ENCODE measurements at regions not wholly inside any gene's neighbourhood (a gene's known extent, or its start where the extent isn't known, plus 50 kb on each side); places are given as distances from the start of the nearest gene placed in this dataset.

DNA sequence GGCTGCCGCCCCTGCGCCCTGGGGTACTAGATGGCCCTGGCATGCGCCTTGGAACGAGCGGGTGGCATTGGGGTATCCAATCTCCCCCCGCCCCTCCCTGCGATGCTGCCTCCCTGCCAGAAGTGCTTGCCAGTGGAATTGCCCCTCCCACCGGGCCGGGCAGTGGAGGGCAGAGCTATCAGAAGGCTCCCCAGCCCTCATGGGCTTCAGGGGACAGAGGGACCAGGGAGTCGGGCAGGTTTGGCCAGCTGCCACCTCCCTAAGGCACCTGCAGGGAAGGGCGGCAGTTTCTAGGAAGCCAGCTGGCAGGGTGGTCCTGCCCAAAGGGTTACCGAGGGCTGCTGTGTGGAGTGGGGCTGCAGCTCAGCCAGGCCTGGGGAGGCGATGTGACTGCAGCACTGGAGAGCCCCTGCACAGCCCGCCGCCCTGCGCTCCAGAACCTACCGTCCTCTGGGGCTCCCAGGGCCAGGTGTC, 52.8 kb upstream of the EGFL7 start:
- H3K9me2 ChIP-seq (ENCODE audit: insufficient read depth, low read length) = no peaks in the 10 kb centered on the region
- H3K27ac ChIP-seq (ENCODE audit: low read depth, low read length, poor library complexity, severe bottlenecking) = no peak overlapping the region
- H3K79me2 ChIP-seq (ENCODE audit: insufficient read depth, low read depth, low read length) = no peaks in the 10 kb centered on the region
- no peaks in the 10 kb centered on the region for H3K9me3 ChIP-seq (ENCODE audit: low read length)
- TF ChIP-seq, protein P1, sequence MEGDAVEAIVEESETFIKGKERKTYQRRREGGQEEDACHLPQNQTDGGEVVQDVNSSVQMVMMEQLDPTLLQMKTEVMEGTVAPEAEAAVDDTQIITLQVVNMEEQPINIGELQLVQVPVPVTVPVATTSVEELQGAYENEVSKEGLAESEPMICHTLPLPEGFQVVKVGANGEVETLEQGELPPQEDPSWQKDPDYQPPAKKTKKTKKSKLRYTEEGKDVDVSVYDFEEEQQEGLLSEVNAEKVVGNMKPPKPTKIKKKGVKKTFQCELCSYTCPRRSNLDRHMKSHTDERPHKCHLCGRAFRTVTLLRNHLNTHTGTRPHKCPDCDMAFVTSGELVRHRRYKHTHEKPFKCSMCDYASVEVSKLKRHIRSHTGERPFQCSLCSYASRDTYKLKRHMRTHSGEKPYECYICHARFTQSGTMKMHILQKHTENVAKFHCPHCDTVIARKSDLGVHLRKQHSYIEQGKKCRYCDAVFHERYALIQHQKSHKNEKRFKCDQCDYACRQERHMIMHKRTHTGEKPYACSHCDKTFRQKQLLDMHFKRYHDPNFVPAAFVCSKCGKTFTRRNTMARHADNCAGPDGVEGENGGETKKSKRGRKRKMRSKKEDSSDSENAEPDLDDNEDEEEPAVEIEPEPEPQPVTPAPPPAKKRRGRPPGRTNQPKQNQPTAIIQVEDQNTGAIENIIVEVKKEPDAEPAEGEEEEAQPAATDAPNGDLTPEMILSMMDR (conservative IDR thresholded peaks at IDR 0.05; ENCODE audit: low read length) = no peak
- TF ChIP-seq EZH2phosphoT487 (IDR thresholded peaks at IDR 0.05; ENCODE audit: borderline replicate concordance, low read depth, low read length) = no peak
- no peak overlapping the region for H3K4me2 ChIP-seq (ENCODE audit: low read length)
- BruUV-seq (replicated peaks) = no TSS peak
- H3K4me1 ChIP-seq (ENCODE audit: insufficient read depth, low read length, poor library complexity, severe bottlenecking) = no peaks in the 10 kb centered on the region
- DNase-seq (ENCODE audit: low spot score) = no peak
- intact Hi-C loops (cut with micrococcal nuclease; ENCODE audit: unreplicated experiment) = no loop called here
- ChIA-PET POLR2A (no interaction called here), CTCF (ENCODE audit: unreplicated experiment) (no interaction called here)
- H3K4me3 ChIP-seq (ENCODE audit: low read depth, low read length, poor library complexity, severe bottlenecking) = no peak overlapping the region
- no peaks in the 10 kb centered on the region for H4K20me1 ChIP-seq (ENCODE audit: insufficient read depth, low read length)
- no peaks in the 10 kb centered on the region for H3K36me3 ChIP-seq (ENCODE audit: insufficient read depth, low read length)
- H2AFZ ChIP-seq (ENCODE audit: low read length) = no peak overlapping the region

GRCh38 chr9:136609160-136609475, 53.6 kb upstream of the EGFL7 start:
- ChIA-PET CTCF (ENCODE audit: unreplicated experiment) (no interaction called here), POLR2A (no interaction called here)
- no peak overlapping the region for H3K4me3 ChIP-seq (ENCODE audit: low read depth, low read length, poor library complexity, severe bottlenecking)
- H3K9me3 ChIP-seq (ENCODE audit: low read length) = no peaks in the 10 kb centered on the region
- no peak overlapping the region for H2AFZ ChIP-seq (ENCODE audit: low read length)
- no peaks in the 10 kb centered on the region for H3K9me2 ChIP-seq (ENCODE audit: insufficient read depth, low read length)
- BruUV-seq (replicated peaks) = no TSS peak
- H3K36me3 ChIP-seq (ENCODE audit: insufficient read depth, low read length) = no peaks in the 10 kb centered on the region
- H3K4me1 ChIP-seq (ENCODE audit: insufficient read depth, low read length, poor library complexity, severe bottlenecking) = no peaks in the 10 kb centered on the region
- H3K4me2 ChIP-seq (ENCODE audit: low read length) = no peak overlapping the region
- intact Hi-C loops (cut with micrococcal nuclease; ENCODE audit: unreplicated experiment) = no loop called here
- no peak for DNase-seq (ENCODE audit: low spot score)
- TF ChIP-seq, protein P1 (conservative IDR thresholded peaks at IDR 0.05; ENCODE audit: low read length) = no peak
- TF ChIP-seq EZH2phosphoT487 (IDR thresholded peaks at IDR 0.05; ENCODE audit: borderline replicate concordance, low read depth, low read length) = no peak
- H4K20me1 ChIP-seq (ENCODE audit: insufficient read depth, low read length) = no peaks in the 10 kb centered on the region
- no peak overlapping the region for H3K27ac ChIP-seq (ENCODE audit: low read depth, low read length, poor library complexity, severe bottlenecking)
- no peaks in the 10 kb centered on the region for H3K79me2 ChIP-seq (ENCODE audit: insufficient read depth, low read depth, low read length)

- no peak for DNase-seq (ENCODE audit: low spot score)
- H3K36me3 ChIP-seq (ENCODE audit: insufficient read depth, low read length) = no peaks in the 10 kb centered on the region
- H3K4me2 ChIP-seq (ENCODE audit: low read length) = no peak overlapping the region
- H3K9me2 ChIP-seq (ENCODE audit: insufficient read depth, low read length) = no peaks in the 10 kb centered on the region
- no peaks in the 10 kb centered on the region for H4K20me1 ChIP-seq (ENCODE audit: insufficient read depth, low read length)
- ChIA-PET POLR2A (no interaction called here), CTCF (ENCODE audit: unreplicated experiment) (no interaction called here)
- H3K4me1 ChIP-seq (ENCODE audit: insufficient read depth, low read length, poor library complexity, severe bottlenecking) = no peaks in the 10 kb centered on the region
- H2AFZ ChIP-seq (ENCODE audit: low read length) = no peak overlapping the region
- intact Hi-C loops (cut with micrococcal nuclease; ENCODE audit: unreplicated experiment) = no loop called here
- H3K9me3 ChIP-seq (ENCODE audit: low read length) = no peaks in the 10 kb centered on the region
- BruUV-seq (replicated peaks) = no TSS peak
- no peak overlapping the region for H3K27ac ChIP-seq (ENCODE audit: low read depth, low read length, poor library complexity, severe bottlenecking)
- no peak overlapping the region for H3K4me3 ChIP-seq (ENCODE audit: low read depth, low read length, poor library complexity, severe bottlenecking)
- H3K79me2 ChIP-seq (ENCODE audit: insufficient read depth, low read depth, low read length) = no peaks in the 10 kb centered on the region
- TF ChIP-seq, protein P1 (conservative IDR thresholded peaks at IDR 0.05; ENCODE audit: low read length) = no peak
- no peak for TF ChIP-seq EZH2phosphoT487 (IDR thresholded peaks at IDR 0.05; ENCODE audit: borderline replicate concordance, low read depth, low read length)
Measured at GRCh38 chr9:136608348-136609159, 54.2 kb upstream of the EGFL7 start.
